Mesenchymal stem cell (in vitro differentiated cells and primary cell): ENCODE measurements at regions not wholly inside any gene's neighbourhood (a gene's known extent, or its start where the extent isn't known, plus 50 kb on each side); places are given as distances from the start of the nearest gene placed in this dataset.

Experiments used
- DNase-seq: peaks from one replicate; pipeline ENCODE4 v3.0.0-alpha.2; 2013
- H2AFZ ChIP-seq: one replicate; pipeline ENCODE4 v1.6.1; 2013; ENCODE audit warnings: low read depth, mild to moderate bottlenecking, control low read depth, inconsistent platforms, low read length, moderate library complexity
- H2AK5ac ChIP-seq: 2 replicates; pipeline ENCODE4 v1.6.1; 2013; ENCODE audit warnings: low read length, moderate library complexity, mild to moderate bottlenecking, inconsistent platforms; ENCODE audit not compliant: severe bottlenecking
- H2BK120ac ChIP-seq: one replicate; pipeline ENCODE4 v1.6.1; 2013; ENCODE audit warnings: low read depth, mild to moderate bottlenecking, inconsistent platforms, low read length, moderate library complexity
- H2BK12ac ChIP-seq, 2 experiments: one replicate each; pipeline ENCODE4 v1.6.1; 2013; ENCODE audit warnings: inconsistent platforms in 2 of 2, low read length in 2 of 2, mild to moderate bottlenecking in 2 of 2, moderate library complexity in 2 of 2, control low read depth in 1 of 2
- H2BK15ac ChIP-seq: one replicate; pipeline ENCODE4 v1.6.1; 2013; ENCODE audit warnings: mild to moderate bottlenecking, low read depth, inconsistent platforms; ENCODE audit not compliant: poor library complexity, severe bottlenecking
- H2BK5ac ChIP-seq: 2 replicates; pipeline ENCODE4 v1.6.1; 2013; ENCODE audit warnings: low read depth, mild to moderate bottlenecking, low read length, control low read depth, inconsistent platforms; ENCODE audit not compliant: poor library complexity, severe bottlenecking
- H3K14ac ChIP-seq, 2 experiments: one replicate each; pipeline ENCODE4 v1.6.1; 2013; ENCODE audit warnings: inconsistent platforms in 2 of 2, low read length in 2 of 2, control low read depth in 1 of 2, mild to moderate bottlenecking in 1 of 2, moderate library complexity in 1 of 2
- H3K18ac ChIP-seq, 2 experiments: one replicate each; pipeline ENCODE4 v1.6.1; 2013; ENCODE audit warnings: inconsistent platforms in 2 of 2, low read length in 2 of 2, control low read depth in 1 of 2, low read depth in 1 of 2, mild to moderate bottlenecking in 1 of 2
- H3K23ac ChIP-seq, 2 experiments: one replicate each; pipeline ENCODE4 v1.6.1; 2013; ENCODE audit warnings: inconsistent platforms in 2 of 2, low read length in 2 of 2, mild to moderate bottlenecking in 2 of 2, moderate library complexity in 2 of 2, control low read depth in 1 of 2
- H3K27ac ChIP-seq: 2 replicates; pipeline ENCODE4 v1.5.1; 2013; ENCODE audit warnings: mild to moderate bottlenecking, moderate library complexity, low read length, control low read depth, inconsistent platforms; ENCODE audit not compliant: poor library complexity, severe bottlenecking
- H3K27me3 ChIP-seq, 2 experiments: 2 replicates each; pipeline versions ENCODE4 v1.6.1 to v1.7.0; 2013; ENCODE audit warnings: low read length in 2 of 2, mild to moderate bottlenecking in 2 of 2, moderate library complexity in 2 of 2, control low read depth in 1 of 2, inconsistent platforms in 1 of 2; ENCODE audit not compliant: control insufficient read depth in 1 of 2, insufficient read depth in 1 of 2
- H3K36me3 ChIP-seq, 2 experiments: 2 replicates each; pipeline versions ENCODE4 v1.6.1 to v1.7.0; 2013; ENCODE audit warnings: low read length in 2 of 2, control low read depth in 1 of 2, inconsistent platforms in 1 of 2, low read depth in 1 of 2, mild to moderate bottlenecking in 1 of 2; ENCODE audit not compliant: insufficient read depth in 2 of 2, control insufficient read depth in 1 of 2
- H3K4ac ChIP-seq, 2 experiments: one replicate each; pipeline ENCODE4 v1.6.1; 2013; ENCODE audit warnings: inconsistent platforms in 2 of 2, low read length in 2 of 2, mild to moderate bottlenecking in 2 of 2, moderate library complexity in 2 of 2, control low read depth in 1 of 2, low read depth in 1 of 2
- H3K4me1 ChIP-seq: 2 replicates; pipeline ENCODE4 v1.6.1; 2013; ENCODE audit warnings: low read depth, low read length, control low read depth; ENCODE audit not compliant: control insufficient read depth, insufficient read depth
- H3K4me2 ChIP-seq: 2 replicates; pipeline ENCODE4 v1.6.1; 2013; ENCODE audit warnings: low read length, mild to moderate bottlenecking, inconsistent platforms; ENCODE audit not compliant: poor library complexity, severe bottlenecking
- H3K4me3 ChIP-seq, 2 experiments: 2 replicates each; pipeline versions ENCODE4 v1.5.1 to v1.7.0; 2013; ENCODE audit warnings: low read length in 2 of 2, mild to moderate bottlenecking in 2 of 2, control low read depth in 1 of 2, low read depth in 1 of 2; ENCODE audit not compliant: insufficient read depth in 1 of 2
- H3K79me1 ChIP-seq: replicated peaks from 2 replicates; pipeline ENCODE4 v1.6.1; 2013; ENCODE audit warnings: mild to moderate bottlenecking, control low read depth, low read length, inconsistent platforms; ENCODE audit not compliant: poor library complexity, severe bottlenecking
- H3K9ac ChIP-seq: 2 replicates; pipeline ENCODE4 v1.7.0; 2013; ENCODE audit warnings: mild to moderate bottlenecking, low read length, moderate library complexity
- H3K9me3 ChIP-seq: 2 replicates; pipeline ENCODE4 v1.7.0; 2013; ENCODE audit warnings: mild to moderate bottlenecking, low read length; ENCODE audit not compliant: control insufficient read depth
- H4K8ac ChIP-seq: one replicate; pipeline ENCODE4 v1.6.1; 2013; ENCODE audit warnings: inconsistent platforms, mild to moderate bottlenecking, low read length, moderate library complexity
- H4K91ac ChIP-seq: one replicate; pipeline ENCODE4 v1.6.1; 2013; ENCODE audit warnings: mild to moderate bottlenecking, low read length, inconsistent platforms
- WGBS: methylation state at CpG from one replicate; pipeline ENCODE4 v1.1.7; 2013; ENCODE audit warnings: mixed read lengths; 5-methylcytosine and 5-hydroxymethylcytosine counted together

DNA sequence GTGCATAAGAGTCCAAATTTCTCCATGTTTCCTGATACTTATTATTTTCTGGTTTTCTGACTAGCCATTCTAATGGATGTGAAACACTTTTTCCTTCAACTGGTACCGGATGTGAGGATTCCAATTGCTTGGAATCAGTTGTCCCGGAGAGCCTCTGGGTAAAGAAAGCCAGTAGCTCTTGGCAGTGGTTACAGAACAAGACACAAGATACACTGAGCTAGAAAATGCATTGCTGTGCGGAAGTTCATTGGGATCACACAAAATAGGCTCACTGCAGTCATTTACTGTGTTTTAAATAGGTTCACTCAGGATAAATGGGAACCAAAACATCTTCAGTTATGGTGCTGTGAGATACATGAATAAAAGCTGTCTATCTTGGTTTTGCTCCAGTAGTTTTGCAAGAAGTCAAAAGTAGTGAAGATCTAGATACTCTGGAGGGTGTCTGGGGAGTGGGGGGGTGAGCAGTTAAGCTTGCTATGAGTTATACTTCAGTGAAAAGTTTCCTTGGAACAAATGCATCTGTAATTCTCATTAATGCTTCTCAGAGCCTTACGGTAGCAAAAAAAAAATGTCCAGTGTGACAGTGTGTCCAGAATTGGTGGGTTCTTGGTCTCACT lies 54.4 kb upstream of the RNF182 start:
- Histone ChIP-seq H3K27me3 (peaks cover 0 to 20% of the 10 kb centered on the region in 2 experiments), H3K36me3 (no peaks in the 10 kb centered on the region), H2AK5ac (no peak overlapping the region), H2BK15ac (no peak overlapping the region), H3K18ac (no peak overlapping the region), H3K4me1 (peaks cover 7% of the 10 kb centered on the region), H3K23ac (no peak overlapping the region), H3K9me3 (no peaks in the 10 kb centered on the region), H3K27ac (no peak overlapping the region), H3K4ac (no peak overlapping the region), H3K14ac (no peak overlapping the region), H3K4me3 (no peak overlapping the region), H2AFZ (no peak overlapping the region), H2BK120ac (no peak overlapping the region), H4K8ac (no peak overlapping the region), H2BK12ac (no peak overlapping the region), H3K79me1 (no peaks in the 10 kb centered on the region), H3K4me2 (no peak overlapping the region), H3K9ac (no peak overlapping the region), H4K91ac (no peak overlapping the region), H2BK5ac (no peak overlapping the region)
- no peak for DNase-seq
- WGBS, result 94% methylated on average over 4 of the region's 4 CpGs

DNA sequence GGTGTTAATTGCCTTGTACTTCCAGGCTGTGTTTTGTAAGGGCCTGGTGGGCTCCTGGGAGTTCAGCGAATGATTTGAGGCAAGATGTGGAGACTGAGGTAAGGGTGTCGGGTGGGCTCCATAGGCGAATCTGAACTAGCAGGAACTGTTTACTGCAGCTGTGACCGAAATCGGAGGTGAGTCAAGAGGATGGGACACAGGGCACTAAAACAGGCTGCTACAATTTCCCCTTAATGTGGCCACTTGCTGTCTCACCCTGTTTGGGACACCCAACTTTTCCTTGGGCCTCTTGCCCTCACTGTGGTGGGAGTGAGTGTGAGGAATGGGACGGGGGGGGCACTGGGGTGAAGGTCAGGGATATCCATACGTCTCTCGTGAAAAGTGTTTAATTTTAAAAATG lies 53.9 kb upstream of the MCUR1 start:
- 88% methylated on average over 7 of the region's 8 CpGs for WGBS
- no peak overlapping the region for H3K4me3 ChIP-seq

DNA sequence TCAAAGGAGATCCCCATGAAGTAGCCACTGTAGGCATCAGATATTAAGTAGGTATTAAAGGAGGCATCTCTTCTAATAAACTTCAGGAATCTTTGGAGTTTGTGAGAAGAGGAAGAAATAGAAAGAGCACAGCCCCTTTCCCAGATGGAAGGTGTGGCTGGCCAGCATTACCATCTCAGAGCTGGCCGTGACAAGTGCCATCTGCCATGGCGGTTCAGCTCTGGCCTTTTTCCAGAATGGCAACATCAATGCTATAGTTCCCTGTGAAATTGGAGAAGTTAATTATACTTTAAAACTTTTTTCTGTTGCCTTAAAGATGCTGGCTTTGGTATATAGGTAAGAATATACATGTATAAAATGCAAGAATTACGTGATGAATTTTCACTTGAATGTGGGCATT lies 51.9 kb upstream of the MCUR1 start:
- no peak overlapping the region for H2BK15ac ChIP-seq
- DNase-seq, result no peak
- H3K14ac ChIP-seq, result no peak overlapping the region
- no peak overlapping the region for H2BK5ac ChIP-seq
- no peak overlapping the region for H3K18ac ChIP-seq
- no peaks in the 10 kb centered on the region for H3K9me3 ChIP-seq
- H3K23ac ChIP-seq, result no peak overlapping the region
- no peak overlapping the region for H2BK12ac ChIP-seq
- no peak overlapping the region for H3K4ac ChIP-seq
- H4K8ac ChIP-seq, result no peak overlapping the region
- H3K9ac ChIP-seq, result no peak overlapping the region
- no peaks in the 10 kb centered on the region for H3K4me1 ChIP-seq
- WGBS, result 93% methylated on average over 3 of the region's 3 CpGs
- H4K91ac ChIP-seq, result no peak overlapping the region
- no peak overlapping the region for H2BK120ac ChIP-seq
- H2AFZ ChIP-seq, result no peak overlapping the region
- H3K27ac ChIP-seq, result no peak overlapping the region
- no peaks in the 10 kb centered on the region for H3K36me3 ChIP-seq
- H3K4me2 ChIP-seq, result no peak overlapping the region
- peaks cover 0 to 3% of the 10 kb centered on the region in 2 experiments for H3K27me3 ChIP-seq
- no peak overlapping the region for H2AK5ac ChIP-seq
- no peak overlapping the region for H3K4me3 ChIP-seq
- H3K79me1 ChIP-seq, result no peaks in the 10 kb centered on the region

More for the DNA sequence above, 53.9 kb upstream of the MCUR1 start:
- Histone ChIP-seq H3K36me3 (no peaks in the 10 kb centered on the region), H2BK5ac (no peak overlapping the region), H2AK5ac (no peak overlapping the region), H3K4me1 (no peaks in the 10 kb centered on the region), H3K4me2 (no peak overlapping the region), H4K8ac (no peak overlapping the region), H3K27me3 (peaks cover 0 to 9% of the 10 kb centered on the region in 2 experiments), H3K79me1 (no peaks in the 10 kb centered on the region), H4K91ac (no peak overlapping the region), H3K23ac (no peak overlapping the region), H3K18ac (no peak overlapping the region), H2BK120ac (no peak overlapping the region), H2BK12ac (no peak overlapping the region), H3K9me3 (no peaks in the 10 kb centered on the region), H3K27ac (no peak overlapping the region), H3K14ac (no peak overlapping the region), H3K9ac (no peak overlapping the region), H2BK15ac (no peak overlapping the region), H3K4ac (no peak overlapping the region), H2AFZ (no peak overlapping the region)
- no peak for DNase-seq

DNA sequence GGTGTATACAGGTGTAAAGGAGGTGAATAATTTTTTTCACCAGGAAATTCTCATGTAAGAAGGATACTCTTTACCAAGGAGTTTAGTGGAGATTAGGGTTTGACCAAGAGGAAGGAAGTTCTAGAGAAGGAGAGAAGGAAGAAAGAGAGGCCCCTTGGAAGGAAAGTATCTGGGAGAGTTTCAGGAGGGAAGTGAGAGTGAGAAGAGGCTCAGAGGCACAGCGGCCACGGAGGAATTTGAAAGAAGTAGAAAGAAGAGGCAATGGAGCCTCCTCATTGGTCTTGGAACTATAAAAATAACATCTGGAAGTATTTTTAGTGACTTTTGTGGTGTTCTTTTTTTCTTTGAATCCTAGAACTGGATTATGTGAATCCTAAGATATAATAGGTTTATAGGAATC lies 50.8 kb upstream of the MCUR1 start:
- Histone ChIP-seq H3K18ac (no peak overlapping the region), H3K4me3 (no peak overlapping the region), H2AK5ac (no peak overlapping the region), H3K14ac (no peak overlapping the region), H2BK15ac (no peak overlapping the region), H4K91ac (no peak overlapping the region), H2BK120ac (no peak overlapping the region), H3K23ac (no peak overlapping the region), H2AFZ (no peak overlapping the region), H3K36me3 (no peaks in the 10 kb centered on the region), H4K8ac (no peak overlapping the region), H3K9ac (no peak overlapping the region), H3K9me3 (no peaks in the 10 kb centered on the region), H3K27me3 (peaks cover 0 to 3% of the 10 kb centered on the region in 2 experiments), H3K4ac (no peak overlapping the region), H3K27ac (no peak overlapping the region), H3K4me1 (no peaks in the 10 kb centered on the region), H3K4me2 (no peak overlapping the region), H3K79me1 (no peaks in the 10 kb centered on the region), H2BK5ac (no peak overlapping the region), H2BK12ac (no peak overlapping the region)
- 54% methylated on average over 2 of the region's 2 CpGs for WGBS
- DNase-seq, result no peak
